K562 (cell line): ENCODE measurements at regions not wholly inside any gene's neighbourhood (a gene's known extent, or its start where the extent isn't known, plus 50 kb on each side); places are given as distances from the start of the nearest gene placed in this dataset.

Source experiments
- BHLHE40 ChIP-seq: IDR thresholded peaks from 2 replicates; pipeline ENCODE4 v1.6.1; 2011; ENCODE audit warnings: low read length, improper control_type of control experiment
- CBX2 ChIP-seq: fragments of 200-600 bp; sonication (generic); IDR thresholded peaks from one replicate; pipeline ENCODE4 v1.6.1; 2012; ENCODE audit warnings: mild to moderate bottlenecking, low read length, inconsistent platforms; ENCODE audit not compliant: insufficient read depth, poor library complexity, severe bottlenecking
- CREB1 ChIP-seq, 2 experiments: sonication (generic) in 1 of 2; formaldehyde crosslinking in 1 of 2; IDR thresholded peaks; 2 replicates each; pipeline versions ENCODE4 v1.6.1 to v1.8.0; 2012 to 2022; ENCODE audit warnings: inconsistent platforms in 1 of 2, mild to moderate bottlenecking in 1 of 2, missing genetic modification reagents in 1 of 2, moderate library complexity in 1 of 2
- EZH2 ChIP-seq: IDR thresholded peaks from 2 replicates; pipeline ENCODE4 v1.6.1; 2012; ENCODE audit warnings: low read depth, mild to moderate bottlenecking, inconsistent platforms, low read length, borderline replicate concordance
- MXD1 ChIP-seq: fragments of 250-450 bp; sonication (Bioruptor Pico); IDR thresholded peaks from 2 replicates; pipeline ENCODE4 v1.8.0; 2021; ENCODE audit warnings: borderline replicate concordance, mild to moderate bottlenecking, moderate library complexity; ENCODE audit not compliant: poor library complexity, severe bottlenecking
- POLR2A ChIP-seq: fragments of 450-650 bp; conservative IDR thresholded peaks from 2 replicates; pipeline ENCODE4 v1.6.1; 2016
- RAD21 ChIP-seq, 2 experiments: fragments of 250-450 bp in 1 of 2; fragments of 450-650 bp in 1 of 2; sonication (Bioruptor Pico) in 1 of 2; formaldehyde crosslinking in 1 of 2; IDR thresholded peaks in 1 of 2; conservative IDR thresholded peaks in 1 of 2; 2 replicates each; pipeline versions ENCODE4 v1.4.0 to v1.8.0; 2020 to 2022; ENCODE audit warnings: mild to moderate bottlenecking in 2 of 2, moderate library complexity in 1 of 2
- SAFB2 ChIP-seq: fragments of 200-400 bp; formaldehyde crosslinking; IDR thresholded peaks from 2 replicates; pipeline ENCODE4 v1.6.1; 2018; ENCODE audit warnings: borderline replicate concordance, low read length, low read depth, moderate library complexity; ENCODE audit not compliant: severe bottlenecking
- SIX5 ChIP-seq, 2 experiments: IDR thresholded peaks; 2 replicates each; pipeline ENCODE4 v1.6.1; 2011; ENCODE audit warnings: low read length in 2 of 2, borderline replicate concordance in 1 of 2, low read depth in 1 of 2, mild to moderate bottlenecking in 1 of 2, moderate library complexity in 1 of 2; ENCODE audit not compliant: insufficient read depth in 1 of 2
- STAT5B ChIP-seq: fragments of 250-450 bp; sonication (Bioruptor Pico); IDR thresholded peaks from 2 replicates; pipeline ENCODE4 v1.8.0; 2021; ENCODE audit warnings: mild to moderate bottlenecking, inconsistent platforms
- ZNF644 ChIP-seq: fragments of 200-800 bp; sonication (Bioruptor generic); IDR thresholded peaks from 2 replicates; pipeline ENCODE4 v1.6.1; 2016; ENCODE audit warnings: low read depth, missing genetic modification characterization, missing compliant biosample characterization
- ZNF699 ChIP-seq: fragments of 250-450 bp; sonication (Bioruptor Pico); IDR thresholded peaks from 2 replicates; pipeline ENCODE4 v1.8.0; 2021; ENCODE audit warnings: mild to moderate bottlenecking, moderate library complexity; ENCODE audit not compliant: insufficient replicate concordance
- TF ChIP-seq, protein P1 (sequence below), 3 experiments: IDR thresholded peaks in 2 of 3; conservative IDR thresholded peaks in 1 of 3; 2 replicates each; pipeline ENCODE4 v1.5.1; 2011 to 2012; ENCODE audit warnings: low read length in 3 of 3, mild to moderate bottlenecking in 3 of 3, control low read depth in 2 of 3, improper control_type of control experiment in 1 of 3, inconsistent platforms in 1 of 3, low read depth in 1 of 3, mixed read lengths in 1 of 3, moderate library complexity in 1 of 3; ENCODE audit not compliant: insufficient read depth in 2 of 3

- TF ChIP-seq, protein P1, sequence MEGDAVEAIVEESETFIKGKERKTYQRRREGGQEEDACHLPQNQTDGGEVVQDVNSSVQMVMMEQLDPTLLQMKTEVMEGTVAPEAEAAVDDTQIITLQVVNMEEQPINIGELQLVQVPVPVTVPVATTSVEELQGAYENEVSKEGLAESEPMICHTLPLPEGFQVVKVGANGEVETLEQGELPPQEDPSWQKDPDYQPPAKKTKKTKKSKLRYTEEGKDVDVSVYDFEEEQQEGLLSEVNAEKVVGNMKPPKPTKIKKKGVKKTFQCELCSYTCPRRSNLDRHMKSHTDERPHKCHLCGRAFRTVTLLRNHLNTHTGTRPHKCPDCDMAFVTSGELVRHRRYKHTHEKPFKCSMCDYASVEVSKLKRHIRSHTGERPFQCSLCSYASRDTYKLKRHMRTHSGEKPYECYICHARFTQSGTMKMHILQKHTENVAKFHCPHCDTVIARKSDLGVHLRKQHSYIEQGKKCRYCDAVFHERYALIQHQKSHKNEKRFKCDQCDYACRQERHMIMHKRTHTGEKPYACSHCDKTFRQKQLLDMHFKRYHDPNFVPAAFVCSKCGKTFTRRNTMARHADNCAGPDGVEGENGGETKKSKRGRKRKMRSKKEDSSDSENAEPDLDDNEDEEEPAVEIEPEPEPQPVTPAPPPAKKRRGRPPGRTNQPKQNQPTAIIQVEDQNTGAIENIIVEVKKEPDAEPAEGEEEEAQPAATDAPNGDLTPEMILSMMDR (IDR thresholded peaks at IDR 0.05 in 2 of 3, conservative IDR thresholded peaks at IDR 0.05 in 1 of 3; ENCODE audit: insufficient read depth in 2 of 3, low read depth in 1 of 3, low read length in 3 of 3): no peak
- TF ChIP-seq SAFB2: no peak
- TF ChIP-seq ZNF699 (CRISPR knock-in tag): no peak
- no peak for TF ChIP-seq SIX5 (IDR thresholded peaks at IDR 0.05; ENCODE audit: borderline replicate concordance in 1 of 2, insufficient read depth in 1 of 2, low read depth in 1 of 2, low read length in 2 of 2)
- no peak for TF ChIP-seq POLR2A
- no peak for TF ChIP-seq RAD21 (CRISPR knock-in tag; conservative IDR thresholded peaks at IDR 0.05 in 1 of 2, IDR thresholded peaks at IDR 0.05 in 1 of 2)
- TF ChIP-seq CREB1 (IDR thresholded peaks at IDR 0.05): no peak
- no peak for TF ChIP-seq CREB1 (CRISPR knock-in tag; IDR thresholded peaks at IDR 0.05)
- TF ChIP-seq EZH2: no peak
- TF ChIP-seq STAT5B (CRISPR knock-in tag): no peak
- TF ChIP-seq CBX2: no peak
- no peak for TF ChIP-seq MXD1 (CRISPR knock-in tag)
- TF ChIP-seq BHLHE40: no peak
- TF ChIP-seq ZNF644: no peak
These were observed 605.5 kb upstream of the KCNMB2 start for GRCh38 chr3:177930771-177931170.
